Common myeloid progenitor, CD34-positive (primary cell): ENCODE measurements at regions not wholly inside any gene's neighbourhood (a gene's known extent, or its start where the extent isn't known, plus 50 kb on each side); places are given as distances from the start of the nearest gene placed in this dataset.

ENCODE experiments used
- CTCF ChIA-PET: fragments of 350-600 bp; sonication (Branson Sonifier 250); formaldehyde crosslinking; loops from one replicate; lab custom pipeline; 2021; ENCODE audit warnings: antibody characterized with exemption; lab: Charles Lee
- POLR2A ChIA-PET: fragments of 350-600 bp; sonication (Branson Sonifier 250); formaldehyde crosslinking; loops from one replicate; lab custom pipeline; 2021; ENCODE audit warnings: antibody characterized with exemption; lab: Charles Lee
- DNase-seq, 3 donors: peaks; one replicate each; pipeline versions ENCODE4 v3.0.0 to v3.0.0-alpha.2; 2013
- H3K27ac ChIP-seq, 2 experiments: 1 replicate in 1 of 2; 2 replicates in 1 of 2; pipeline ENCODE4 v1.7.0; 2013; ENCODE audit warnings: inconsistent platforms in 2 of 2, low read length in 2 of 2, mild to moderate bottlenecking in 2 of 2, low read depth in 1 of 2, moderate library complexity in 1 of 2; ENCODE audit not compliant: severe bottlenecking in 2 of 2, insufficient read depth in 1 of 2, poor library complexity in 1 of 2
- H3K27me3 ChIP-seq, 5 experiments: replicated peaks in 2 of 5; 1 replicate in 3 of 5; 2 replicates in 2 of 5; pipeline versions ENCODE4 v1.6.1 to v1.7.0; 2013; ENCODE audit warnings: low read length in 4 of 5, mild to moderate bottlenecking in 2 of 5, moderate library complexity in 2 of 5, inconsistent platforms in 1 of 5; ENCODE audit not compliant: insufficient read depth in 5 of 5, control insufficient read depth in 4 of 5
- H3K36me3 ChIP-seq, 4 experiments: 1 replicate in 2 of 4; 2 replicates in 2 of 4; pipeline versions ENCODE4 v1.6.1 to v1.7.0; 2013; ENCODE audit warnings: low read length in 3 of 4, control low read depth in 1 of 4, mild to moderate bottlenecking in 1 of 4; ENCODE audit not compliant: control insufficient read depth in 4 of 4, insufficient read depth in 4 of 4
- H3K4me1 ChIP-seq, 4 experiments: 1 replicate in 3 of 4; 2 replicates in 1 of 4; pipeline versions ENCODE4 v1.6.1 to v1.7.1; 2013; ENCODE audit warnings: low read length in 3 of 4, mild to moderate bottlenecking in 3 of 4, control low read depth in 1 of 4, inconsistent platforms in 1 of 4, moderate library complexity in 1 of 4; ENCODE audit not compliant: control insufficient read depth in 4 of 4, insufficient read depth in 4 of 4; ENCODE audit errors: control extremely low read depth in 1 of 4
- H3K4me3 ChIP-seq, 7 experiments: 1 replicate in 4 of 7; 2 replicates in 3 of 7; pipeline versions ENCODE4 v1.5.1 to v1.7.0; 2013; ENCODE audit warnings: mild to moderate bottlenecking in 7 of 7, low read length in 6 of 7, moderate library complexity in 6 of 7, inconsistent platforms in 2 of 7, low read depth in 2 of 7, control low read depth in 1 of 7; ENCODE audit not compliant: insufficient read depth in 4 of 7, control insufficient read depth in 1 of 7; ENCODE audit errors: extremely low read depth in 1 of 7
- H3K9me3 ChIP-seq, 5 experiments: 1 replicate in 4 of 5; 2 replicates in 1 of 5; pipeline versions ENCODE4 v1.6.1 to v1.7.1; 2013; ENCODE audit warnings: low read length in 4 of 5, mild to moderate bottlenecking in 2 of 5, inconsistent platforms in 1 of 5, low read depth in 1 of 5, moderate library complexity in 1 of 5; ENCODE audit not compliant: control insufficient read depth in 4 of 5, insufficient read depth in 2 of 5; ENCODE audit errors: control extremely low read depth in 1 of 5
- WGBS: methylation state at CpG from one replicate; pipeline ENCODE4 v1.1.5; 2013; ENCODE audit not compliant: insufficient coverage; 5-methylcytosine and 5-hydroxymethylcytosine counted together

DNA sequence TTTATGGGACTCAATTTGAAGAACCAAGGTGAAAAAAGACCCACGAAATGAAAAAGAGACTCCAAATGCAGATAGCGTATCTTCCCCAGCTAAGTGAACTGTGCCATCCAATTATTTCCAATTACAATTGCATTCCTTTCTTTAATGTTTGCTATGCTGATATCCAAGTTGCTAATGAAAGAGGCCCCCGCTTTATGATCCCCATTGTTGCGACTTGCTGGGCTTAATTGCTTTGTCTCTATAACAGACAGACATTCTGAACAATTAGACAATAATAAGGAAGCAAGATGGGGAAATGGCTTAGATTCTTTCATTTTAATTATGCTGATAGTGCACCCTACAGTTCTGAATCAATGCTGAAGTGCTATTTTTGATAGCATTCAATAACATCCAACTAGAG lies 354.3 kb downstream of the KIF4B start:
- no peaks in the 10 kb centered on the region for H3K27me3 ChIP-seq
- CTCF ChIA-PET: no interaction called here
- DNase-seq: no peak
- POLR2A ChIA-PET: no interaction called here
- no peak overlapping the region for H3K27ac ChIP-seq
- H3K4me1 ChIP-seq: no peaks in the 10 kb centered on the region
- 95% methylated on average over 2 of the region's 4 CpGs for WGBS
- H3K4me3 ChIP-seq: no peak overlapping the region
- no peaks in the 10 kb centered on the region for H3K36me3 ChIP-seq
- H3K9me3 ChIP-seq: no peaks in the 10 kb centered on the region

GRCh38 chr5:155368490-155368889 lies 354.9 kb downstream of the KIF4B start:
- H3K4me3 ChIP-seq: no peak overlapping the region
- H3K27me3 ChIP-seq: no peaks in the 10 kb centered on the region
- WGBS: 63% methylated on average over 1 of the region's 1 CpG
- ChIA-PET POLR2A (no interaction called here), CTCF (no interaction called here)
- DNase-seq: no peak
- H3K36me3 ChIP-seq: no peaks in the 10 kb centered on the region
- no peaks in the 10 kb centered on the region for H3K4me1 ChIP-seq
- H3K27ac ChIP-seq: no peak overlapping the region
- no peaks in the 10 kb centered on the region for H3K9me3 ChIP-seq

GRCh38 chr5:155380480-155380879 lies 366.9 kb downstream of the KIF4B start:
- DNase-seq: no peak
- POLR2A ChIA-PET: no interaction called here

GRCh38 chr5:155381654-155382053 lies 368.1 kb downstream of the KIF4B start:
- H3K27me3 ChIP-seq: no peaks in the 10 kb centered on the region
- ChIA-PET CTCF (no interaction called here), POLR2A (no interaction called here)
- no peak overlapping the region for H3K4me3 ChIP-seq
- H3K27ac ChIP-seq: no peak overlapping the region
- H3K9me3 ChIP-seq: no peaks in the 10 kb centered on the region
- DNase-seq: no peak
- H3K4me1 ChIP-seq: no peaks in the 10 kb centered on the region
- no peaks in the 10 kb centered on the region for H3K36me3 ChIP-seq

More at GRCh38 chr5:155380480-155380879, 366.9 kb downstream of the KIF4B start:
- CTCF ChIA-PET: no interaction called here
- 97% methylated on average over 2 of the region's 3 CpGs for WGBS
- no peak overlapping the region for H3K4me3 ChIP-seq
- no peaks in the 10 kb centered on the region for H3K27me3 ChIP-seq
- no peaks in the 10 kb centered on the region for H3K4me1 ChIP-seq
- no peaks in the 10 kb centered on the region for H3K9me3 ChIP-seq
- no peak overlapping the region for H3K27ac ChIP-seq
- H3K36me3 ChIP-seq: no peaks in the 10 kb centered on the region

DNA sequence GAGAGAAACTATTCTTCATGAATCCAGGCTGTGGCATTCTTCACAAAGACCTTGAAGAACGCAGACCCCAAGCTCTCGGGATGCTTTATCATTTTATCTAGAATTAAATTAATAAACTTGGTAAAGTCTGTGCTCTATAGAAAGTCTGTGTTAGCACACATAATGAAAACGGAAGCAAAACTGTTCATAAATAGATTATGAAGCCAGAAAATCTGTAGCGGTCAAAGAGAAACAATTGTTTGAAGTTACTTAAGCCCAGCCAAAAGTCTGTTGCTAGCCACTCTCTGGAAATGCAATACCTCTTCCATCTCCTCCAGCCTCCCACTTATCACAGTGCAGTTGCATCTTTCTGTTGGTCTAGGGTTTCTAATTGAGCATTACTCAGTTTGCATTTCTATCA lies 375.9 kb downstream of the KIF4B start:
- Histone ChIP-seq H3K27me3 (no peaks in the 10 kb centered on the region), H3K9me3 (no peaks in the 10 kb centered on the region), H3K4me1 (no peaks in the 10 kb centered on the region), H3K36me3 (no peaks in the 10 kb centered on the region), H3K27ac (no peak overlapping the region), H3K4me3 (no peak overlapping the region)
- CTCF ChIA-PET: no interaction called here
- POLR2A ChIA-PET: no interaction called here
- no peak for DNase-seq
- WGBS: 100% methylated on average over 2 of the region's 4 CpGs

GRCh38 chr5:155394727-155395126 lies 381.2 kb downstream of the KIF4B start:
- Histone ChIP-seq H3K27ac (no peak overlapping the region), H3K4me1 (no peaks in the 10 kb centered on the region), H3K4me3 (no peak overlapping the region), H3K36me3 (no peaks in the 10 kb centered on the region), H3K9me3 (no peaks in the 10 kb centered on the region), H3K27me3 (no peaks in the 10 kb centered on the region)
- ChIA-PET POLR2A (no interaction called here), CTCF (no interaction called here)
- DNase-seq: no peak

DNA sequence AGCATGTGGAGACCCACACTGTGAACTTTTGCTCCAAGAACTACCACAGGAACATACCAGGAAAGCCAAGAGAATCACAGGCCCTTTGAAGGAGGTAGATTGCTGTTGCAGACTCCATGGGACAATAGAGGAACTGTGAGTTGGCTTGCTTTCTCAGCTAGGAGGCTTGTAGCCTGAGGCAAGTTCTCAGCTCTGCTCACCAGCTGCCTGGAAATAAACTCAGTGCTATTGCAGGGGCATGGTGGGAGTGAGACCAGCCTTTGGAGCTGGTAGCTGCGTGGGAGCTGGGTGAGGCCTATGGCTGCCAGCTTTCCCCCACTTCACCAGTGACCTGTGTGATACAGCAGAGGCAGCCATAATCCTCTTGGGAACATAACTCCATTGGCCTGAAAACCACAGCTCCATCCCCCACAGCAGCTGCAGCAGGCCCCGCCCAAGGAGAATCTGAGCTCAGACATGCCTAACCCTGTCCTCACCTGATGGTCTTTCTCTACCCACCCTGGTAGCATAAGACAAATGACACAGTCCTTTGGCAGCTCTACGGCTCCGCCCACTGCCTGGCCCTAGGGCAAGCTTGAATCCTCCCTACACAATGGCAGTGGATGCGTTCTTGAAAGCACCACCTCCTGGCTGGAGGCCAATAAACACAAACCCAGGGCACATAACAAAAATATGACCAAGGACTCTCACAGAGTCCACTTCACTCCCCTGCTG lies 389.5 kb downstream of the KIF4B start:
- ChIA-PET POLR2A (interaction anchor here (0.6 kb wide), 1 partner anchor 12 kb away, joined by 4 read pairs; no protein-coding TSS in a partner anchor), CTCF (no interaction called here)
- Histone ChIP-seq H3K27ac (no peak overlapping the region), H3K27me3 (no peaks in the 10 kb centered on the region), H3K4me1 (no peaks in the 10 kb centered on the region), H3K9me3 (peaks cover 0 to 2% (median 0%) of the 10 kb centered on the region in 5 experiments), H3K4me3 (no peak overlapping the region), H3K36me3 (no peaks in the 10 kb centered on the region)
- no peak for DNase-seq
- 90% methylated on average over 4 of the region's 5 CpGs for WGBS
